Ovary (tissue), 7 donors: ENCODE measurements at regions not wholly inside any gene's neighbourhood (a gene's known extent, or its start where the extent isn't known, plus 50 kb on each side); places are given as distances from the start of the nearest gene placed in this dataset.

Source experiments
- DNase-seq, 5 donors: peaks; one replicate each; pipeline ENCODE4 v3.0.0-alpha.2; 2019 to 2020
- H3K27ac ChIP-seq, 2 donors: fragments of 200-600 bp; one replicate each; pipeline versions ENCODE4 v1.5.1 to v1.8.0; 2019 to 2022
- H3K27me3 ChIP-seq: fragments of 200-600 bp; one replicate; pipeline ENCODE4 v1.8.0; 2022
- H3K36me3 ChIP-seq: fragments of 200-600 bp; sonication (generic); one replicate; pipeline ENCODE4 v1.5.1; 2019
- H3K4me1 ChIP-seq: one replicate; pipeline ENCODE4 v1.8.1; 2013; ENCODE audit warnings: mild to moderate bottlenecking, moderate library complexity; ENCODE audit not compliant: insufficient read depth
- H3K4me3 ChIP-seq: fragments of 200-600 bp; sonication (generic); one replicate; pipeline ENCODE4 v1.5.1; 2017
- H3K9me3 ChIP-seq, 2 donors: fragments of 200-600 bp in 1 of 2; sonication (generic) in 1 of 2; one replicate each; pipeline versions ENCODE4 v1.5.1 to v1.8.1; 2013 to 2019; ENCODE audit warnings: mild to moderate bottlenecking in 1 of 2, moderate library complexity in 1 of 2
- CTCF ChIP-seq, 3 donors: fragments of 450-650 bp in 2 of 3; fragments of 200-600 bp in 1 of 3; IDR thresholded peaks; one replicate each; pipeline versions ENCODE4 v1.5.1 to v1.8.0; 2016 to 2022; ENCODE audit warnings: antibody characterized with exemption in 3 of 3, mild to moderate bottlenecking in 1 of 3
- EP300 ChIP-seq: sonication (generic); formaldehyde crosslinking; IDR thresholded peaks from one replicate; pipeline ENCODE4 v1.6.1; 2017; ENCODE audit warnings: antibody characterized with exemption
- POLR2A ChIP-seq: fragments of 450-650 bp; IDR thresholded peaks from one replicate; pipeline ENCODE4 v1.6.1; 2017; ENCODE audit warnings: antibody characterized with exemption, mild to moderate bottlenecking, moderate library complexity
- WGBS, 3 donors: extraction: QIAGEN DNeasy Blood & Tissue Kit in 1 of 3; methylation state at CpG; one replicate each; pipeline versions ENCODE4 v1.1.5 to v1.1.7; 2013 to 2017; 5-methylcytosine and 5-hydroxymethylcytosine counted together
- intact Hi-C, 4 donors: fragments of 100-400 bp; cut with DNase I; formaldehyde crosslinking; loops; one replicate each; pipeline versions ENCODE4 v1.11.0 to v1.15.1; 2022 to 2023
- donor health status: DM: no; HTN: no; CAD: no; lungs with moderate emphysema.
- donor health status: DM: no; HTN: no; CAD: no.
- donor health status: Bipolar disorder and iron deficiency.
- donor health status: DM: no; HTN: no; CAD: no.
- donor health status: DM: yes; HTN: yes; CAD: no.

GRCh38 chr2:199591826-199592225, 134.1 kb upstream of the SATB2 start:
- WGBS, 3 donors, result 74 to 80% (median 74%) methylated on average over 4 of the region's 4 CpGs
- H3K36me3 ChIP-seq, result no peaks in the 10 kb centered on the region
- intact Hi-C loops, result no loop called here
- DNase-seq, result no peak
- H3K4me3 ChIP-seq, result no peak overlapping the region
- H3K4me1 ChIP-seq, result no peaks in the 10 kb centered on the region
- no peak overlapping the region for H3K27ac ChIP-seq
- no peak for TF ChIP-seq CTCF (IDR thresholded peaks at IDR 0.05)
- TF ChIP-seq EP300, result no peak
- TF ChIP-seq POLR2A, result no peak
- no peaks in the 10 kb centered on the region for H3K27me3 ChIP-seq
- no peaks in the 10 kb centered on the region for H3K9me3 ChIP-seq

- 39 to 40% (median 39%) methylated on average over 5 of the region's 5 CpGs for WGBS, 3 donors
- Histone ChIP-seq H3K4me1 (no peaks in the 10 kb centered on the region), H3K27me3 (no peaks in the 10 kb centered on the region), H3K36me3 (no peaks in the 10 kb centered on the region), H3K27ac (no peak overlapping the region), H3K4me3 (no peak overlapping the region), H3K9me3 (no peaks in the 10 kb centered on the region)
- DNase-seq, result no peak
- intact Hi-C loops, result no loop called here
- TF ChIP-seq EP300 (no peak), POLR2A (no peak), CTCF (IDR thresholded peaks at IDR 0.05) (no peak)
These were observed 132.8 kb upstream of the SATB2 start for GRCh38 chr2:199590321-199591203.

- Histone ChIP-seq H3K27me3 (no peaks in the 10 kb centered on the region), H3K4me3 (no peak overlapping the region), H3K27ac (no peak overlapping the region), H3K4me1 (no peaks in the 10 kb centered on the region), H3K36me3 (no peaks in the 10 kb centered on the region), H3K9me3 (no peaks in the 10 kb centered on the region)
- TF ChIP-seq POLR2A (no peak), CTCF (IDR thresholded peaks at IDR 0.05) (no peak), EP300 (no peak)
- 68 to 73% (median 70%) methylated on average over 11 of the region's 11 CpGs for WGBS, 3 donors
- intact Hi-C loops, result no loop called here
- no peak for DNase-seq
These were observed 131.6 kb upstream of the SATB2 start for GRCh38 chr2:199589306-199589705.

GRCh38 chr2:199588054-199588453, 130.3 kb upstream of the SATB2 start:
- Histone ChIP-seq H3K27me3 (no peaks in the 10 kb centered on the region), H3K4me3 (no peak overlapping the region), H3K27ac (no peak overlapping the region), H3K4me1 (no peaks in the 10 kb centered on the region), H3K36me3 (no peaks in the 10 kb centered on the region), H3K9me3 (no peaks in the 10 kb centered on the region)
- no peak for DNase-seq
- 76 to 89% (median 80%) methylated on average over 3 of the region's 3 CpGs for WGBS, 3 donors
- intact Hi-C loops, result no loop called here
- TF ChIP-seq POLR2A, result no peak
- no peak for TF ChIP-seq CTCF (IDR thresholded peaks at IDR 0.05)
- TF ChIP-seq EP300, result no peak
